SW480 (cell line): ENCODE measurements at regions not wholly inside any gene's neighbourhood (a gene's known extent, or its start where the extent isn't known, plus 50 kb on each side); places are given as distances from the start of the nearest gene placed in this dataset.

ENCODE experiments used
- DNase-seq: peaks from one replicate; pipeline ENCODE4 v3.0.0-alpha.2; 2016; ENCODE audit warnings: low spot score

GRCh38 chr4:46594661-46595060 lies 204.7 kb upstream of the GABRA2 start:
- DNase-seq: no peak

GRCh38 chr4:46586566-46586965 lies 196.6 kb upstream of the GABRA2 start:
- no peak for DNase-seq

GRCh38 chr4:46581677-46582076 lies 191.7 kb upstream of the GABRA2 start:
- no peak for DNase-seq

GRCh38 chr4:46554760-46555465 lies 165.0 kb upstream of the GABRA2 start:
- no peak for DNase-seq

- DNase-seq: no peak
These were observed 160.5 kb upstream of the GABRA2 start for GRCh38 chr4:46550471-46550870.

GRCh38 chr4:46549125-46549524 lies 159.2 kb upstream of the GABRA2 start:
- DNase-seq: no peak

- no peak for DNase-seq
These were observed 134.8 kb upstream of the GABRA2 start for GRCh38 chr4:46524751-46525150.

- DNase-seq: no peak
These were observed 130.4 kb upstream of the GABRA2 start for GRCh38 chr4:46520361-46520760.

- no peak for DNase-seq
These were observed 126.0 kb upstream of the GABRA2 start for GRCh38 chr4:46515940-46516339.

- no peak for DNase-seq
These were observed 118.3 kb upstream of the GABRA2 start for GRCh38 chr4:46508216-46508615.

- peak; percentile 48 for DNase-seq
These were observed 116.9 kb upstream of the GABRA2 start for GRCh38 chr4:46506876-46507275.

GRCh38 chr4:46505131-46505530 lies 115.2 kb upstream of the GABRA2 start:
- no peak for DNase-seq

- DNase-seq: no peak
These were observed 113.8 kb upstream of the GABRA2 start for GRCh38 chr4:46503739-46504138.

GRCh38 chr4:46492394-46492793 lies 102.5 kb upstream of the GABRA2 start:
- no peak for DNase-seq

GRCh38 chr4:46491455-46491854 lies 101.5 kb upstream of the GABRA2 start:
- DNase-seq: no peak

GRCh38 chr4:46484881-46485280 lies 95.0 kb upstream of the GABRA2 start:
- DNase-seq: no peak

- DNase-seq: no peak
These were observed 72.8 kb upstream of the GABRA2 start for GRCh38 chr4:46462733-46463132.

- DNase-seq: no peak
These were observed 69.4 kb upstream of the GABRA2 start for GRCh38 chr4:46459308-46459707.

GRCh38 chr4:46450556-46450955 lies 60.6 kb upstream of the GABRA2 start:
- no peak for DNase-seq

GRCh38 chr4:46445710-46446314 lies 55.9 kb upstream of the GABRA2 start:
- no peak for DNase-seq

GRCh38 chr4:46444318-46445000 lies 54.5 kb upstream of the GABRA2 start:
- no peak for DNase-seq

GRCh38 chr4:46442963-46443362 lies 53.0 kb upstream of the GABRA2 start:
- DNase-seq: no peak

- DNase-seq: no peak
These were observed 51.4 kb upstream of the GABRA2 start for GRCh38 chr4:46441136-46441859.
